Ectodermal cell (in vitro differentiated cells): ENCODE measurements at regions not wholly inside any gene's neighbourhood (a gene's known extent, or its start where the extent isn't known, plus 50 kb on each side); places are given as distances from the start of the nearest gene placed in this dataset.

Source experiments
- H3K27ac ChIP-seq: 2 replicates; pipeline ENCODE4 v1.7.0; 2013; ENCODE audit warnings: mild to moderate bottlenecking, low read depth, low read length; ENCODE audit not compliant: insufficient read depth, poor library complexity, severe bottlenecking
- H3K27me3 ChIP-seq: 2 replicates; pipeline ENCODE4 v1.7.0; 2013; ENCODE audit warnings: mild to moderate bottlenecking, low read length; ENCODE audit not compliant: insufficient read depth, control insufficient read depth, poor library complexity, severe bottlenecking
- H3K36me3 ChIP-seq: one replicate; pipeline ENCODE4 v1.7.0; 2013; ENCODE audit warnings: low read length; ENCODE audit not compliant: control insufficient read depth, insufficient read depth
- H3K4me1 ChIP-seq: one replicate; pipeline ENCODE4 v1.7.0; 2013; ENCODE audit warnings: low read length; ENCODE audit not compliant: control insufficient read depth, insufficient read depth
- H3K4me3 ChIP-seq: 2 replicates; pipeline ENCODE4 v1.7.0; 2013; ENCODE audit warnings: low read depth, low read length, control low read depth; ENCODE audit not compliant: insufficient read depth
- H3K9me3 ChIP-seq: 2 replicates; pipeline ENCODE4 v1.7.0; 2013; ENCODE audit warnings: mild to moderate bottlenecking, low read length, moderate library complexity; ENCODE audit not compliant: control insufficient read depth
- whole genome bisulfite sequencing, 2 experiments: methylation state at CpG; one replicate each; pipeline ENCODE4 v1.1.7; 2013; ENCODE audit warnings: missing lambda C conversion rate in 2 of 2; 5-methylcytosine and 5-hydroxymethylcytosine counted together

GRCh38 chr2:8566155-8566670, 115.6 kb upstream of the ID2 start:
- Histone ChIP-seq H3K27ac (no peak overlapping the region), H3K27me3 (no peaks in the 10 kb centered on the region), H3K4me1 (no peaks in the 10 kb centered on the region), H3K4me3 (no peak overlapping the region), H3K36me3 (no peaks in the 10 kb centered on the region), H3K9me3 (no peaks in the 10 kb centered on the region)
- 94 to 97% methylated on average over 4 of the region's 4 CpGs for WGBS, 2 experiments

- H3K4me1 ChIP-seq, result no peaks in the 10 kb centered on the region
- no peaks in the 10 kb centered on the region for H3K27me3 ChIP-seq
- no peak overlapping the region for H3K4me3 ChIP-seq
- no peaks in the 10 kb centered on the region for H3K9me3 ChIP-seq
- WGBS, 2 experiments, result 93 to 94% methylated on average over 15 of the region's 15 CpGs
- no peaks in the 10 kb centered on the region for H3K36me3 ChIP-seq
- H3K27ac ChIP-seq, result no peak overlapping the region
These were observed 114.9 kb upstream of the ID2 start for GRCh38 chr2:8566774-8567468.

- no peaks in the 10 kb centered on the region for H3K36me3 ChIP-seq
- H3K27ac ChIP-seq, result no peak overlapping the region
- H3K9me3 ChIP-seq, result no peaks in the 10 kb centered on the region
- H3K4me3 ChIP-seq, result no peak overlapping the region
- H3K4me1 ChIP-seq, result no peaks in the 10 kb centered on the region
- 91 to 93% methylated on average over 15 of the region's 15 CpGs for WGBS, 2 experiments
- no peaks in the 10 kb centered on the region for H3K27me3 ChIP-seq
These were observed 114.2 kb upstream of the ID2 start for GRCh38 chr2:8567469-8568260.

- 89 to 91% methylated on average over 12 of the region's 12 CpGs for WGBS, 2 experiments
- Histone ChIP-seq H3K4me3 (no peak overlapping the region), H3K36me3 (no peaks in the 10 kb centered on the region), H3K27me3 (no peaks in the 10 kb centered on the region), H3K27ac (no peak overlapping the region), H3K9me3 (no peaks in the 10 kb centered on the region), H3K4me1 (no peaks in the 10 kb centered on the region)
These were observed 113.1 kb upstream of the ID2 start for GRCh38 chr2:8568543-8569302.

GRCh38 chr2:8569332-8569930, 112.4 kb upstream of the ID2 start:
- Histone ChIP-seq H3K27ac (no peak overlapping the region), H3K36me3 (no peaks in the 10 kb centered on the region), H3K4me3 (no peak overlapping the region), H3K27me3 (no peaks in the 10 kb centered on the region), H3K9me3 (no peaks in the 10 kb centered on the region), H3K4me1 (no peaks in the 10 kb centered on the region)
- 93% methylated on average over 11 of the region's 11 CpGs for WGBS, 2 experiments

GRCh38 chr2:8570637-8571036, 111.2 kb upstream of the ID2 start:
- 93% methylated on average over 14 of the region's 14 CpGs for WGBS, 2 experiments
- Histone ChIP-seq H3K27ac (no peak overlapping the region), H3K36me3 (no peaks in the 10 kb centered on the region)

GRCh38 chr2:8571301-8571791, 110.5 kb upstream of the ID2 start:
- Histone ChIP-seq H3K27me3 (no peaks in the 10 kb centered on the region), H3K36me3 (no peaks in the 10 kb centered on the region), H3K27ac (no peak overlapping the region), H3K4me1 (peaks cover 4% of the 10 kb centered on the region), H3K9me3 (no peaks in the 10 kb centered on the region), H3K4me3 (no peak overlapping the region)
- WGBS, 2 experiments, result 93 to 94% methylated on average over 13 of the region's 13 CpGs

More at GRCh38 chr2:8570637-8571036, 111.2 kb upstream of the ID2 start:
- peaks cover 4% of the 10 kb centered on the region for H3K4me1 ChIP-seq
- H3K27me3 ChIP-seq, result no peaks in the 10 kb centered on the region
- no peak overlapping the region for H3K4me3 ChIP-seq
- H3K9me3 ChIP-seq, result no peaks in the 10 kb centered on the region

GRCh38 chr2:8571792-8572499, 109.9 kb upstream of the ID2 start:
- WGBS, 2 experiments, result 77 to 81% methylated on average over 10 of the region's 10 CpGs

GRCh38 chr2:8572712-8573233, 109.1 kb upstream of the ID2 start:
- no peaks in the 10 kb centered on the region for H3K27me3 ChIP-seq
- H3K4me3 ChIP-seq, result no peak overlapping the region
- H3K36me3 ChIP-seq, result no peaks in the 10 kb centered on the region
- H3K27ac ChIP-seq, result no peak overlapping the region
- WGBS, 2 experiments, result 94 to 95% methylated on average over 12 of the region's 12 CpGs
- H3K9me3 ChIP-seq, result no peaks in the 10 kb centered on the region
- peaks cover 4% of the 10 kb centered on the region for H3K4me1 ChIP-seq

More at GRCh38 chr2:8571792-8572499, 109.9 kb upstream of the ID2 start:
- Histone ChIP-seq H3K9me3 (no peaks in the 10 kb centered on the region), H3K4me3 (no peak overlapping the region), H3K36me3 (no peaks in the 10 kb centered on the region), H3K4me1 (peaks cover 4% of the 10 kb centered on the region), H3K27ac (no peak overlapping the region), H3K27me3 (no peaks in the 10 kb centered on the region)
